ENCODE measurements at regions not wholly inside any gene's neighbourhood (a gene's known extent, or its start where the extent isn't known, plus 50 kb on each side); places are given as distances from the start of the nearest gene placed in this dataset.

GRCh38 chr14:38755036-38755435, 348.0 kb downstream of the SEC23A start:
- TF ChIP-seq CTCF (IDR thresholded peaks at IDR 0.05), result no peak
- TF ChIP-seq POLR2A (IDR thresholded peaks at IDR 0.05), result no peak
- TF ChIP-seq EP300 (IDR thresholded peaks at IDR 0.05), result no peak

All from gastroesophageal sphincter (tissue), 3 donors.